ENCODE measurements at regions not wholly inside any gene's neighbourhood (a gene's known extent, or its start where the extent isn't known, plus 50 kb on each side); places are given as distances from the start of the nearest gene placed in this dataset.

- TF ChIP-seq ZBTB25 (CRISPR knock-in tag; IDR thresholded peaks at IDR 0.05) = peak; percentile 83; the same call in 1 of the 2 replicates
- no peak for TF ChIP-seq PCBP2 (optimal IDR thresholded peaks at IDR 0.05; ENCODE audit: low read depth, low read length, poor library complexity, severe bottlenecking)
- no peak for TF ChIP-seq IKZF4 (CRISPR knock-in tag; IDR thresholded peaks at IDR 0.05; ENCODE audit: borderline replicate concordance, low read depth, not compliant biosample characterization)
- TF ChIP-seq ZBTB21 (CRISPR knock-in tag; IDR thresholded peaks at IDR 0.05) = no peak
- no peak for TF ChIP-seq SOX6 (IDR thresholded peaks at IDR 0.05)
- peak; percentile 96 for TF ChIP-seq SOX6 (CRISPR knock-in tag; IDR thresholded peaks at IDR 0.05)
- no peak for TF ChIP-seq NFYC (CRISPR knock-in tag; IDR thresholded peaks at IDR 0.05)
- peak in 1 of 2 experiments; percentile 93; a peak in 2 of 4 replicates for TF ChIP-seq KLF16 (CRISPR knock-in tag; IDR thresholded peaks at IDR 0.05)
- TF ChIP-seq EP300 (IDR thresholded peaks at IDR 0.05; ENCODE audit: low read depth in 2 of 2, low read length in 2 of 2) = peak; percentile 80 to 92; a peak in 3 of 4 replicates
- TF ChIP-seq EP300 (CRISPR knock-in tag; IDR thresholded peaks at IDR 0.05; ENCODE audit: borderline replicate concordance) = peak; percentile 78
- no peak for TF ChIP-seq RELA (CRISPR knock-in tag; IDR thresholded peaks at IDR 0.05)
- no peak for TF ChIP-seq SIN3B (IDR thresholded peaks at IDR 0.05; ENCODE audit: low read length)
- TF ChIP-seq SPEN (CRISPR knock-in tag; IDR thresholded peaks at IDR 0.05; ENCODE audit: low read depth) = peak; percentile 75; the same call in 1 of the 2 replicates
- no peak for TF ChIP-seq ZBTB49 (CRISPR knock-in tag; IDR thresholded peaks at IDR 0.05; ENCODE audit: borderline replicate concordance)
- no peak; the same call in 1 of the 2 replicates for TF ChIP-seq DDIT3 (CRISPR knock-in tag; IDR thresholded peaks at IDR 0.05)
- TF ChIP-seq ZNF530 (CRISPR knock-in tag; IDR thresholded peaks at IDR 0.05; ENCODE audit: low read depth) = no peak
- peak; percentile 46; the same call in 1 of the 2 replicates for TF ChIP-seq NRL (CRISPR knock-in tag; IDR thresholded peaks at IDR 0.05; ENCODE audit: borderline replicate concordance)
- peak; percentile 75 for TF ChIP-seq KMT2B (CRISPR knock-in tag; IDR thresholded peaks at IDR 0.05)
- TF ChIP-seq IRF1 (CRISPR knock-in tag; IDR thresholded peaks at IDR 0.05; ENCODE audit: low read depth) = no peak
- peak; percentile 64 for TF ChIP-seq MAFF (IDR thresholded peaks at IDR 0.05; ENCODE audit: low read depth, low read length)
- TF ChIP-seq ZFP82 (CRISPR knock-in tag; IDR thresholded peaks at IDR 0.05; ENCODE audit: borderline replicate concordance) = 0 out of 2 replicates have a peak, but pooled peaks have one; percentile 74
- peak; percentile 64; the same call in 1 of the 2 replicates for TF ChIP-seq GATAD1 (CRISPR knock-in tag; IDR thresholded peaks at IDR 0.05)
These were observed 55.9 kb upstream of the ATL2 start (continued) for GRCh38 chr2:38432820-38433606.
